PC-3 (cell line): ENCODE measurements at regions not wholly inside any gene's neighbourhood (a gene's known extent, or its start where the extent isn't known, plus 50 kb on each side); places are given as distances from the start of the nearest gene placed in this dataset.
A peak's percentile ranks its signal among the peaks of the same experiment; 100 is the strongest.

Experiments
- ATAC-seq: fragments of 200-7000 bp; cut with Tn5 transposase; 2 replicates; pipeline ENCODE4 v1.9.1; 2020; ENCODE audit warnings: mild to moderate bottlenecking, moderate library complexity
- BruUV-seq: library from RNA; stranded (reverse); fragments of 400-500 nt; replicated peaks from 2 replicates; lab custom pipeline; 2021; lab: Mats Ljungman, UMichigan
- CTCF ChIA-PET: fragments of 300-600 bp; sonication (Branson Sonifier 250); formaldehyde crosslinking; loops from one replicate; lab custom pipeline; 2022; ENCODE audit warnings: antibody characterized with exemption; lab: Charles Lee
- POLR2A ChIA-PET: fragments of 300-600 bp; sonication (Branson Sonifier 250); formaldehyde crosslinking; loops from one replicate; lab custom pipeline; 2022; ENCODE audit warnings: antibody characterized with exemption; ENCODE audit not compliant: unreplicated experiment; lab: Charles Lee
- DNase-seq: peaks from one replicate; pipeline ENCODE4 v3.0.0-alpha.2; 2015
- H2AFZ ChIP-seq: fragments of 300-600 bp; sonication (generic); 2 replicates; pipeline ENCODE4 v1.6.0; 2016; ENCODE audit warnings: antibody characterized with exemption, low read length
- H3F3A ChIP-seq: fragments of 300-600 bp; sonication (generic); one replicate; pipeline ENCODE4 v1.6.0; 2017; ENCODE audit warnings: antibody characterized with exemption, low read length, control low read depth, mild to moderate bottlenecking; ENCODE audit not compliant: unreplicated experiment
- H3K27ac ChIP-seq: fragments of 300-600 bp; sonication (generic); 2 replicates; pipeline ENCODE4 v1.5.1; 2016; ENCODE audit warnings: mild to moderate bottlenecking, low read length
- H3K27me3 ChIP-seq: fragments of 300-600 bp; sonication (generic); 2 replicates; pipeline ENCODE4 v1.6.1; 2016; ENCODE audit warnings: low read length, mixed read lengths
- H3K36me3 ChIP-seq: fragments of 300-600 bp; sonication (generic); 2 replicates; pipeline ENCODE4 v1.6.1; 2016; ENCODE audit warnings: low read depth, mixed run types, low read length, mixed read lengths
- H3K4me1 ChIP-seq: fragments of 300-600 bp; sonication (generic); 2 replicates; pipeline ENCODE4 v1.5.1; 2016; ENCODE audit warnings: low read length; ENCODE audit not compliant: insufficient read depth
- H3K4me2 ChIP-seq: fragments of 300-600 bp; sonication (generic); 2 replicates; pipeline ENCODE4 v1.6.0; 2016; ENCODE audit warnings: low read length
- H3K4me3 ChIP-seq: fragments of 300-600 bp; sonication (generic); 2 replicates; pipeline ENCODE4 v1.5.1; 2016; ENCODE audit warnings: mild to moderate bottlenecking, low read length, mixed read lengths
- H3K79me2 ChIP-seq: fragments of 300-600 bp; sonication (generic); 2 replicates; pipeline ENCODE4 v1.6.1; 2017; ENCODE audit warnings: low read length, mixed read lengths
- H3K9ac ChIP-seq: fragments of 300-600 bp; sonication (generic); 2 replicates; pipeline ENCODE4 v1.6.0; 2016; ENCODE audit warnings: mild to moderate bottlenecking, low read length
- H3K9me2 ChIP-seq: fragments of 300-600 bp; sonication (generic); replicated peaks from 2 replicates; pipeline ENCODE4 v1.6.1; 2016; ENCODE audit warnings: mixed run types, low read length, mixed read lengths
- H3K9me3 ChIP-seq: fragments of 300-600 bp; sonication (generic); 2 replicates; pipeline ENCODE4 v1.6.1; 2016; ENCODE audit warnings: low read length, mixed read lengths
- H4K20me1 ChIP-seq: fragments of 300-600 bp; sonication (generic); 2 replicates; pipeline ENCODE4 v1.6.1; 2016; ENCODE audit warnings: low read length, mixed read lengths
- CTCF ChIP-seq: fragments of 300-600 bp; sonication (generic); conservative IDR thresholded peaks from 2 replicates; pipeline ENCODE4 v1.5.1; 2017; ENCODE audit warnings: antibody characterized with exemption, low read depth, mild to moderate bottlenecking, low read length
- EZH2 ChIP-seq: fragments of 300-600 bp; sonication (generic); IDR thresholded peaks from one replicate; pipeline ENCODE4 v1.6.1; 2017; ENCODE audit warnings: antibody characterized with exemption, mild to moderate bottlenecking, low read length; ENCODE audit not compliant: unreplicated experiment
- EZH2phosphoT487 ChIP-seq: fragments of 300-600 bp; sonication (generic); IDR thresholded peaks from 2 replicates; pipeline ENCODE4 v1.6.1; 2018; ENCODE audit warnings: mild to moderate bottlenecking, antibody characterized with exemption, low read length, borderline replicate concordance
- intact Hi-C: fragments of 100-400 bp; cut with micrococcal nuclease; formaldehyde crosslinking; loops from 2 replicates; pipeline ENCODE4 v1.9.0; 2023

GRCh38 chr11:42034826-42035225 lies 575.4 kb upstream of the LRRC4C start:
- H3K9me3 ChIP-seq = no peaks in the 10 kb centered on the region
- ATAC-seq (no peak), DNase-seq (no peak)
- no peak overlapping the region for H3K27ac ChIP-seq
- no peak overlapping the region for H3K4me2 ChIP-seq
- no peaks in the 10 kb centered on the region for H3K27me3 ChIP-seq
- no peak overlapping the region for H3K4me3 ChIP-seq
- no peaks in the 10 kb centered on the region for H4K20me1 ChIP-seq
- no peaks in the 10 kb centered on the region for H3F3A ChIP-seq
- TF ChIP-seq EZH2 = no peak
- no peak for TF ChIP-seq EZH2phosphoT487
- no peak for TF ChIP-seq CTCF
- no peaks in the 10 kb centered on the region for H3K9me2 ChIP-seq
- no peak overlapping the region for H2AFZ ChIP-seq
- no peaks in the 10 kb centered on the region for H3K79me2 ChIP-seq
- no TSS peak for BruUV-seq
- no peaks in the 10 kb centered on the region for H3K36me3 ChIP-seq
- ChIA-PET CTCF (no interaction called here), POLR2A (no interaction called here)
- H3K9ac ChIP-seq = no peak overlapping the region
- no peaks in the 10 kb centered on the region for H3K4me1 ChIP-seq
- intact Hi-C loops = no loop called here

DNA sequence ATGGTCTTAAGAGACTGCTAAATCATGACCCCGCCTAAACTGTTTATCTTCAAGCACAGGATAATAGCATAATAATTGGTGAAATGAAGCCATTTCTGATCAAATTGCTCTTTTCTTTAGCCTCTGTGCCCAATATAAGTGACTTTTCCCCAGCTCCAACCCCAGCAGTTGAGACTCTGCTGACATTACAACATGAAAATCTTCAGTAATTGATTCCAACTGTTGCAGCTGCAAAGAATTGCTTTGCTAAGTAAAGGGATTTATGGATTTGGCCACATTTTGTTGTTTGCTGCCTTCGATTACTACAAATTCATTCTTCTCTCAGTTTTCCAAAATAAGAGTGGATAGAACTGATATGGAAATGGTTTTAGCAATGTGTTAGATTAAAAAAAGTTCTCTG lies 576.7 kb upstream of the LRRC4C start:
- H3K27me3 ChIP-seq = no peaks in the 10 kb centered on the region
- no peaks in the 10 kb centered on the region for H3K79me2 ChIP-seq
- no peaks in the 10 kb centered on the region for H3K36me3 ChIP-seq
- POLR2A ChIA-PET = no interaction called here
- intact Hi-C loops = no loop called here
- no peak overlapping the region for H3K9ac ChIP-seq
- H3K4me1 ChIP-seq = no peaks in the 10 kb centered on the region
- H3K4me3 ChIP-seq = no peak overlapping the region
- H3K9me3 ChIP-seq = no peaks in the 10 kb centered on the region
- no peaks in the 10 kb centered on the region for H3K9me2 ChIP-seq
- H3K27ac ChIP-seq = no peak overlapping the region
- no peaks in the 10 kb centered on the region for H3F3A ChIP-seq
- TF ChIP-seq EZH2phosphoT487 = no peak
- no peak for TF ChIP-seq CTCF
- no peak for TF ChIP-seq EZH2
- DNase-seq (no peak), ATAC-seq (no peak)
- BruUV-seq = no TSS peak
- no peak overlapping the region for H3K4me2 ChIP-seq
- H2AFZ ChIP-seq = no peak overlapping the region
- CTCF ChIA-PET = no interaction called here
- no peaks in the 10 kb centered on the region for H4K20me1 ChIP-seq

DNA sequence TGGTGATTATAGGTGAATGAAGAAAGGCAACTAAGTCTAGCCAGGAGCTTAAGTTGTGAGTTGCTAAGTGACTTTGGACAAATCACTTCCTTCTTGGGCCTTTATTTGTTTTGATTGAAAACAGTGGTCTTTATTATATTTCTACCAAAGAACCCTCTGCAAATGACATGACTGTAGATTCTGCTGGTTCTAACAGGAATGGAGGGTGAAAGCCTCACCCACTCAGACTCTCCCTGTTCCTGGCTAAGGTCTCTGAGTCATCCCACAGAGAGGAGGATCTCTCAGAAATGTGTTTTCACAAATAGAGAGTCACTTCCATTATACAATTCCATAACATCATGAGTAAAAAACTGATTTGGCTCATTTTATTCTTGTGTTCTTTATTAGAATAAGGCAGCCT lies 583.9 kb upstream of the LRRC4C start:
- Histone ChIP-seq H2AFZ (no peak overlapping the region), H3K4me1 (peaks cover 11% of the 10 kb centered on the region; the same call in 1 of the 2 replicates), H3K9me3 (no peaks in the 10 kb centered on the region), H3K79me2 (no peaks in the 10 kb centered on the region), H3K9ac (no peak overlapping the region), H3K27ac (no peak overlapping the region), H3F3A (no peaks in the 10 kb centered on the region), H3K27me3 (no peaks in the 10 kb centered on the region), H3K4me3 (no peak overlapping the region), H3K36me3 (no peaks in the 10 kb centered on the region), H4K20me1 (no peaks in the 10 kb centered on the region), H3K4me2 (no peak overlapping the region), H3K9me2 (no peaks in the 10 kb centered on the region)
- intact Hi-C loops = no loop called here
- ChIA-PET CTCF (no interaction called here), POLR2A (no interaction called here)
- no peak for TF ChIP-seq CTCF
- TF ChIP-seq EZH2phosphoT487 = no peak
- no TSS peak for BruUV-seq
- peak; percentile 49 for DNase-seq
- ATAC-seq = no peak
